Endothelial cell of umbilical vein (primary cell): ENCODE measurements at regions not wholly inside any gene's neighbourhood (a gene's known extent, or its start where the extent isn't known, plus 50 kb on each side); places are given as distances from the start of the nearest gene placed in this dataset.

Experiments
- BruUV-seq: library from RNA; stranded (reverse); fragments of 400-500 nt; replicated peaks from 2 replicates; lab custom pipeline; 2021; lab: Mats Ljungman, UMichigan
- CTCF ChIA-PET: fragments of 300-600, 350-600 bp; sonication (Branson Sonifier 250); formaldehyde crosslinking; loops from one replicate; lab custom pipeline; 2021; ENCODE audit warnings: antibody characterized with exemption, inconsistent platforms; lab: Charles Lee
- POLR2A ChIA-PET: fragments of 300-600, 350-600 bp; sonication (Branson Sonifier 250); formaldehyde crosslinking; loops from one replicate; lab custom pipeline; 2021; ENCODE audit warnings: antibody characterized with exemption, inconsistent platforms; lab: Charles Lee
- DNase-seq: peaks from one replicate; pipeline ENCODE4 v3.0.0-alpha.2; 2011; ENCODE audit warnings: low read depth, low spot score
- FAIRE-seq: peaks from 2 replicates; lab custom pipeline; 2011; peaks lifted over from hg19 to GRCh38; lab: Jason Lieb, UNC
- H2AFZ ChIP-seq: 2 replicates; pipeline ENCODE4 v1.6.0; 2012; ENCODE audit warnings: low read depth, low read length, control low read depth, inconsistent platforms
- H3K27ac ChIP-seq: 2 replicates; pipeline ENCODE4 v1.5.1; 2011; ENCODE audit warnings: low read depth, mild to moderate bottlenecking, control low read depth, low read length, moderate library complexity; ENCODE audit not compliant: insufficient read depth
- H3K27me3 ChIP-seq, 2 experiments: 2 replicates each; pipeline versions ENCODE4 v1.6.0 to v1.6.1; 2011; ENCODE audit warnings: low read length in 2 of 2, mixed read lengths in 1 of 2; ENCODE audit not compliant: control insufficient read depth in 2 of 2, insufficient read depth in 2 of 2
- H3K36me3 ChIP-seq, 2 experiments: 2 replicates in 1 of 2; 3 replicates in 1 of 2; pipeline ENCODE4 v1.5.1; 2011; ENCODE audit warnings: low read length in 2 of 2, mild to moderate bottlenecking in 1 of 2, moderate library complexity in 1 of 2; ENCODE audit not compliant: control insufficient read depth in 2 of 2, insufficient read depth in 2 of 2; ENCODE audit errors: extremely low read depth in 1 of 2
- H3K4me1 ChIP-seq: 3 replicates; pipeline ENCODE4 v1.5.1; 2011; ENCODE audit warnings: mild to moderate bottlenecking, low read length; ENCODE audit not compliant: control insufficient read depth, insufficient read depth; ENCODE audit errors: extremely low read depth
- H3K4me2 ChIP-seq: 2 replicates; pipeline ENCODE4 v1.6.1; 2011; ENCODE audit warnings: low read length, control low read depth, mixed read lengths; ENCODE audit not compliant: insufficient read depth
- H3K4me3 ChIP-seq, 3 experiments: fragments of 200-600 bp in 1 of 3; sonication (generic), shearing (Covaris generic) in 1 of 3; replicated peaks in 1 of 3; 2 replicates each; pipeline ENCODE4 v1.5.1; 2011 to 2016; ENCODE audit warnings: control low read depth in 3 of 3, low read length in 3 of 3, mild to moderate bottlenecking in 2 of 3, inconsistent platforms in 1 of 3, low read depth in 1 of 3, moderate library complexity in 1 of 3; ENCODE audit not compliant: insufficient read depth in 1 of 3
- H3K79me2 ChIP-seq: 2 replicates; pipeline ENCODE4 v1.6.0; 2012; ENCODE audit warnings: low read length, inconsistent platforms; ENCODE audit not compliant: control insufficient read depth, insufficient read depth
- H3K9ac ChIP-seq: replicated peaks from 2 replicates; pipeline ENCODE3; 2011; ENCODE audit warnings: low read length, control low read depth; ENCODE audit not compliant: insufficient read depth; ENCODE audit errors: extremely low read depth
- H3K9me1 ChIP-seq: replicated peaks from 3 replicates; pipeline ENCODE4 v1.6.0; 2011; ENCODE audit warnings: mild to moderate bottlenecking, low read length; ENCODE audit not compliant: control insufficient read depth, insufficient read depth; ENCODE audit errors: extremely low read depth
- H3K9me3 ChIP-seq: replicated peaks from 2 replicates; pipeline ENCODE4 v1.5.1; 2012; ENCODE audit warnings: low read length, inconsistent platforms; ENCODE audit not compliant: control insufficient read depth, insufficient read depth
- H4K20me1 ChIP-seq: replicated peaks from 2 replicates; pipeline ENCODE3; 2011; ENCODE audit warnings: mild to moderate bottlenecking, low read length; ENCODE audit not compliant: control insufficient read depth, insufficient read depth; ENCODE audit errors: extremely low read depth
- CTCF ChIP-seq, 2 donors: IDR thresholded peaks; 1 replicate in 1 of 2; 2 replicates in 1 of 2; pipeline ENCODE4 v1.5.1; 2011; ENCODE audit warnings: low read length in 2 of 2, mild to moderate bottlenecking in 2 of 2, moderate library complexity in 2 of 2, control low read depth in 1 of 2, inconsistent platforms in 1 of 2, low read depth in 1 of 2; ENCODE audit not compliant: insufficient read depth in 1 of 2; ENCODE audit errors: extremely low read depth in 1 of 2
- EZH2 ChIP-seq: IDR thresholded peaks from 2 replicates; pipeline ENCODE4 v1.6.1; 2012; ENCODE audit warnings: borderline replicate concordance, low read depth, mild to moderate bottlenecking, moderate library complexity, low read length, inconsistent platforms; ENCODE audit not compliant: severe bottlenecking
- FOS ChIP-seq: IDR thresholded peaks from 2 replicates; pipeline ENCODE4 v1.6.1; 2011; ENCODE audit warnings: mild to moderate bottlenecking, low read length, moderate library complexity, borderline replicate concordance; ENCODE audit not compliant: insufficient read depth
- GATA2 ChIP-seq: IDR thresholded peaks from 2 replicates; pipeline ENCODE4 v1.7.0; 2011; ENCODE audit warnings: low read depth, mild to moderate bottlenecking, moderate library complexity, mixed read lengths, low read length; ENCODE audit not compliant: insufficient read length, insufficient read depth
- JUN ChIP-seq: IDR thresholded peaks from 2 replicates; pipeline ENCODE4 v1.6.1; 2011; ENCODE audit warnings: borderline replicate concordance, low read depth; ENCODE audit not compliant: insufficient read length, insufficient read depth
- MYC ChIP-seq: IDR thresholded peaks from one replicate; pipeline ENCODE4 v1.6.1; 2011; ENCODE audit warnings: mild to moderate bottlenecking, low read depth, low read length
- POLR2A ChIP-seq: IDR thresholded peaks from 2 replicates; pipeline ENCODE4 v1.6.1; 2012; ENCODE audit warnings: low read depth, mild to moderate bottlenecking, control low read depth, low read length
- POLR2AphosphoS5 ChIP-seq: IDR thresholded peaks from 2 replicates; pipeline ENCODE4 v1.6.1; 2012; ENCODE audit warnings: low read depth, mild to moderate bottlenecking, control low read depth, low read length, moderate library complexity; ENCODE audit not compliant: insufficient read depth
- dilution Hi-C: fragments of 300-500 bp; cut with MboI; formaldehyde crosslinking; loops from one replicate; pipeline ENCODE4 v1.15.0; 2019; ENCODE audit warnings: low sequenced_read_pairs; ENCODE audit not compliant: extremely low pct_ligation_motif_present
- intact Hi-C: fragments of 100-400 bp; cut with micrococcal nuclease; formaldehyde crosslinking; loops from one replicate; pipeline ENCODE4 v1.10.0; 2022
- TF ChIP-seq, protein P1 (sequence below): IDR thresholded peaks from 2 replicates; pipeline ENCODE4 v1.6.1; 2011; ENCODE audit not compliant: insufficient read depth, insufficient read length

DNA sequence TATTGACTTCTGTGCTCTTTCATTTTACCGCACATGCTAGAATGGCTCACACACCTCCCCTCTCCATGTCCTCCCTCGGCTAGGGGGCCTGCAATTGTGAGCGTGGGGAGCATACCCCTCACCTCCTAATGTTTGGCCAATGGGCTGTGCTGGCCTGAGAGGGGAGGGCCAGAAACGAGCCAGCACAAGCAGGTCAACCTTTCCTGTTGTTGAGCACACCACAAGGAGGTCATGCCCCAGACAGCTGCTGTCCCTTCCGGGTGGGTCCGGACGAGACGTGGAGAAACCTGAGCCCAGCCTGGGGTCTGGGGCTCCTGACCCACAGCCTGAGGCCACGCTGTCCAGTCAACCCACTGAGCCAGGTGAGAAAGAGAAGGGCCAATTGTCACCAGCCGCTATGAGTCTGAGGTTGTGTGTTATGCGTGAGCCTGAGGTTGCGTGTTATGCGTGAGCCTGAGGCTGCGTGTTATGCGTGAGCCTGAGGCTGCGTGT, 77.4 kb downstream of the TTLL2 start:
- no peak overlapping the region for H3K9ac ChIP-seq
- H3K9me1 ChIP-seq, result no peaks in the 10 kb centered on the region
- H3K27ac ChIP-seq, result no peak overlapping the region
- intact Hi-C loops, result no loop called here
- no peaks in the 10 kb centered on the region for H3K79me2 ChIP-seq
- no peaks in the 10 kb centered on the region for H4K20me1 ChIP-seq
- BruUV-seq, result no TSS peak
- no peaks in the 10 kb centered on the region for H3K27me3 ChIP-seq
- H3K4me1 ChIP-seq, result no peaks in the 10 kb centered on the region
- no peak overlapping the region for H3K4me3 ChIP-seq
- CTCF ChIA-PET, result no interaction called here
- H2AFZ ChIP-seq, result no peak overlapping the region
- no peak overlapping the region for H3K4me2 ChIP-seq
- TF ChIP-seq FOS (no peak), GATA2 (no peak), EZH2 (no peak), JUN (no peak), CTCF (IDR thresholded peaks at IDR 0.05; ENCODE audit: extremely low read depth in 1 of 2, insufficient read depth in 1 of 2, low read depth in 1 of 2, low read length in 2 of 2) (no peak), MYC (no peak), POLR2AphosphoS5 (no peak), POLR2A (no peak)
- TF ChIP-seq, protein P1, sequence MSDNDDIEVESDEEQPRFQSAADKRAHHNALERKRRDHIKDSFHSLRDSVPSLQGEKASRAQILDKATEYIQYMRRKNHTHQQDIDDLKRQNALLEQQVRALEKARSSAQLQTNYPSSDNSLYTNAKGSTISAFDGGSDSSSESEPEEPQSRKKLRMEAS, result no peak
- POLR2A ChIA-PET, result no interaction called here
- DNase-seq (no peak), FAIRE-seq (no peak)
- dilution Hi-C loops, result no loop called here
- H3K9me3 ChIP-seq, result no peaks in the 10 kb centered on the region
- H3K36me3 ChIP-seq, result no peaks in the 10 kb centered on the region
